ENCODE measurements at regions not wholly inside any gene's neighbourhood (a gene's known extent, or its start where the extent isn't known, plus 50 kb on each side); places are given as distances from the start of the nearest gene placed in this dataset.

- DNase-seq: no peak
Observed at GRCh38 chr11:105230586-105230985, 91.0 kb upstream of the CARD18 start.

- no peak for DNase-seq
Observed at GRCh38 chr11:105229761-105230160, 90.2 kb upstream of the CARD18 start.

GRCh38 chr11:105229257-105229656 is 89.7 kb upstream of the CARD18 start:
- no peak for DNase-seq

DNA sequence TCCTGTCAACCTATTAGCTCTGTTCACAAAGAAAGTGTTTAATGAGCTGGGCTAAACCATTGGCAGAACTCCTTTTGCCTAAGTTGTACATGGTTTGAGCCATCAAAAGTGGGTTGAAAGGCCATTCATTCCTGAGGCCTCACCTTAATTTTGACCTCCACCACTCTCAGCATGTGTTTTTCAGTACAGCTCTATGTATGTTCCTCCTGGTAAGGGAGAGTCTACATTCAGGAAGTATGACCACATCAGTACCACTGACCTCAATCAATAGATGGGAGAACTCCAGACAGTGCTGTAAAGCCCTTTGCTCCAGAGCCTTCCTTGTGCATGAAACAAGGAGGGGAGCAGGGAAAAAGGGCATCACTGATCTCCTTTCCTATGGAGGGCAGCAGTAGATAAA is 87.8 kb upstream of the CARD18 start:
- DNase-seq: no peak

- no peak for DNase-seq
Observed at GRCh38 chr11:105226766-105227165, 87.2 kb upstream of the CARD18 start.

DNA sequence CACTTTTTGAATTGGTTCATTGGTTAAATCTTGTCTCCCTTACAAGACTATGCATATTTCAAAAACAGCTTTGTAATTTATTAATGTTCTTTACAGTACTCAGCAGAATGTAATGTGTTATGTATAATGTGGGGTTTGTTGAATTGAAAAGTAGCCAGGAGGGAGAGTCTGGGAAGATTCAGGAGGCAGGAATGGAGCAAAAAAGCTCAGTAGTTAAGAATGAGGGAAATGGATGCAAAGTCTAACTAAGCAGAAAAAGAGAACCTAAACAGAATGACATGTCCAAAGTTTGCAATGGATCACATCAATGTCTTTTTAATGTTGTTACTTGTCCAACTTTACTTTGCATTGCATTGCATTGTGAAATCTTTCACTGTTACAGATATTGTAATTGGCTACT is 86.5 kb upstream of the CARD18 start:
- DNase-seq: no peak

GRCh38 chr11:105224482-105225253 is 85.1 kb upstream of the CARD18 start:
- DNase-seq: no peak

DNA sequence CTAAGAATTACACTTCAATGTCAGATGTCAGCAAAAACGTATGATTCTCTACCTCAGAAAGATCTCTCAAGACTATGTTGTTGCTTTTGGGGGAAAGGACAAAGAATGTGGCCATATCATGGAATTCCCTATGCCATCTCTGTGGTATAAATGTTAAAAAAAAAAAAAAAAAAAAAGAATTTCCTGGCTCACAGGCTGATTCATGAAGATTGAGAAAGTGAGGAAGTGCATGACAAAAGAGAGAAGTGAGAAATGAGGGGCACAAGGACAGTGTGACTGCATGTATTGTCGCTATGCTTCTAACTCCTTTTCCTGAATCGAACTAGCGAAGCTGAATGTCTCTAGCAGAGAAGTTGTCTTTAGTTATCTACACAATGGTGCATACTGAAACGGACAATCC is 80.6 kb upstream of the CARD18 start:
- no peak for DNase-seq

- no peak for DNase-seq
Observed at GRCh38 chr11:105219670-105220069, 80.1 kb upstream of the CARD18 start.

- DNase-seq: no peak
Observed at GRCh38 chr11:105219269-105219668, 79.7 kb upstream of the CARD18 start.

GRCh38 chr11:105215528-105215927 is 76.0 kb upstream of the CARD18 start:
- no peak for DNase-seq

DNA sequence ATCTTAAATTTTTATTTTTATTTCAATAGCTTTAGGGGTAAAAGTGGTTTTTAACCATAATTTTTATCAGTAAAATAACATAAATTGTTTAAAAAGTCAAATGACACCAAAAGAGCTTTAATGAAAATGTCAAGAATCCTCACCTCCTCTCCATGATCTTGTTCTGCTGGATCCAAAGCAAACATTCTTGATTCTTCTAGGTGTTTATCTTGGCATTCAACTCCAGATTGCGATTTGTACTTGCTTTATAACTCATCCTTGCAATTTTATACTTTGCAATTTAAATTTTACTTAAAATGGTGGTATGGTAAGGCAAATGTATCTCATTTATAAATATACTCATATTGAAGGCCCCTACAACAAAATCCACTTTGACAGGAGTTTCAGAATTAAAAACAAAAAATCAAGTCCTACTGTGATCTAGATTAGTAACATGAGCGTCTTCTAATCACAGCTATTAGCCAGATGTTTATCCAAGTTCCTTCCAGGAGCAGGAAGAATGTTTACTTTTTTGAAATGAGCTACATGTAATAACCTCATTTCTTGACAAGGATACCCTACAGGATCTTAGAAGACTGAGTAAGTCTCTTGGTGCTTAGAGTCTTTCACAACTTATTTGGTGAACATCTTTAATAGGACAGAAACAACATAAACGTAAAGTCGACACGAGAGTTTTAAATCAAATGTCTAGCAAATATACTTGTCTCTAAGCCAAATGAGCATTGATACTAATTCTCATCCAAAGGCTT is 72.4 kb upstream of the CARD18 start:
- no peak for DNase-seq

GRCh38 chr11:105208019-105208418 is 68.5 kb upstream of the CARD18 start:
- DNase-seq: no peak

GRCh38 chr11:105206633-105207032 is 67.1 kb upstream of the CARD18 start:
- no peak for DNase-seq

- DNase-seq: no peak
Observed at GRCh38 chr11:105204636-105205035, 65.1 kb upstream of the CARD18 start.

DNA sequence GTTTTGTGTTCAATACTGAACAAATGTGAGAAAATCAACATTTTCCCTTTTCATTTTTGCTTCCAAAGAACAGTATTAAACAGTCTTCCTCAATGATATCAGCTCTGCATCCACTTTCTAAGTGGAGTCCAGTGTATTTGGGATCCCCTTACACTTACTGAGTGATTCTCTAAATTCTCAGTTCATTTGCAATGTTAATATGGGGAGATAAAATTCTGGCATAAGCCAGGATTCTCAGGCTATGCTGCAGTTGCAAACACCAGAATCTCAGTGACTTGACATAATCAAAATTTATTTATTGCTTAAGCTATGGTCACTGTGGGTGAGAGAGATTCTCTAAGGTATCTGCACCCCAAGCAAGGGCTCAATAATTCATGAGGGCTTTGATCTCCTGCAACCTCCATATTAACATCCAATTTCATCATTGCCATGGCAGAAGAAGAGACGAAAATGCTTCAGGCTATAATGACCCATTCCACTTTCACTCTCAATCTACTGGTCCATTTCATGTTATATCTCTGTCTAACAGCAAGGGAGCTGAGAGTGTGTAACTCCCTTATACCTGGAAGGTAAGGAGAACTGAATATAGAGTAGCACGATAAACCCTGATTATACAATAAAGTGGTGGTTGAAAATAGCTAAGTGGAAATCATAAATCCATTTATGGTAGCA is 64.1 kb upstream of the CARD18 start:
- DNase-seq: no peak

- DNase-seq: no peak
Observed at GRCh38 chr11:105202844-105203548, 63.4 kb upstream of the CARD18 start.

DNA sequence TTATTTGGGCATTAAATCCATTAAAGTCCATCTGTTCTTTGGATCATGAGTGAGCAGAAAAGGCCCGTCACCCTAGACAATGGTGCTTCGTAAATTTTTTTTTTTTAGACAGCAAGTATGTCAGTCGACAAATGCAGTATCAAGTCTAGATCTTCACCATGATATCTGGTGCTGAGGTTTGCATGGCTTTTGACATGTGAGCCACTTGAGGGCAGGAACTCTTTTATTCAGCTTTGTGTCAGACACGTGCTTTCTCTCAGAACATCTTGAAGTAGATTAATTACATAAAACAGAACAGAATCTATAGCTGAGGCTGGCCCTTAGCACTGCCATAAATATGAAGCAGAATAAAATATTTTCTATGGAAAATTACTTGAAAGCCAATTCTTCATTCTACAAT is 62.9 kb upstream of the CARD18 start:
- no peak for DNase-seq

- no peak for DNase-seq
Observed at GRCh38 chr11:105201166-105201565, 61.6 kb upstream of the CARD18 start.

- DNase-seq: no peak
Observed at GRCh38 chr11:105197071-105197815, 57.7 kb upstream of the CARD18 start.

DNA sequence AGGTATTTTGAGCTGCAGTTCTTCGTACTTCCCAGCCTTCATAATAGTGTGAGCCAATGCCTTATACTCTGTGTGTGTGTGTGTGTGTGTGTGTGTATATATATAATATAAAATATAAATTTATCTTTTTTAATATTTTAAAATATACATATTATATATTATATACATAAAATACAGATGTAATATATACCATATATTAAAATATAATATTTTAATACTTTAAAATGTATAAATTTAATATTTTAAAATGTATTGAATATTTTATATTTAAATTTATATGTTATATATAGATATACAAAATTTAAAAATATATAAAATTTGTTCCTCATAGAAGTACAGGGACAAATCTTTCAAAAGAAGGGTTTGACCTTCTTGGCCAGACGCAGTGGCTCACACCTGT is 53.7 kb upstream of the CARD18 start:
- DNase-seq: no peak

DNA sequence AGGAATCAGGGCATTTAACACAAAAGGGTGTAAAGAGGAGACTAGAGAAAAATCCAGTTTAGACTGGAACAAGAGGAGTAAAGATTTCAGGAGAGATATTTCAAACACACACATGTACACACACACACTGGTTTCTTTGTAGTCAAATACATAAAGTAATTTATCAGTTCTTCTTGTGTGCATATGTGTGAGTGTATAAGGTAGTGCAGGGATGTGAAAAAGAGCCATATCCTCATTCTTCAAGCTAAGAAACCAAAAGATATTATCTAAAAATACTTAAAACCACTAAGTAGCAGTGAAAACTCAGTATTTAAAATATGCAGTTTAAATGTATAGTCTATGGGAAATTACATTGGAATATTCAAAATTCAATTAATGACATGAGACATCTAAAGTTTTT is 52.5 kb upstream of the CARD18 start:
- DNase-seq: no peak
